ENCODE measurements at regions not wholly inside any gene's neighbourhood (a gene's known extent, or its start where the extent isn't known, plus 50 kb on each side); places are given as distances from the start of the nearest gene placed in this dataset.
A peak's percentile ranks its signal among the peaks of the same experiment; 100 is the strongest.

DNA sequence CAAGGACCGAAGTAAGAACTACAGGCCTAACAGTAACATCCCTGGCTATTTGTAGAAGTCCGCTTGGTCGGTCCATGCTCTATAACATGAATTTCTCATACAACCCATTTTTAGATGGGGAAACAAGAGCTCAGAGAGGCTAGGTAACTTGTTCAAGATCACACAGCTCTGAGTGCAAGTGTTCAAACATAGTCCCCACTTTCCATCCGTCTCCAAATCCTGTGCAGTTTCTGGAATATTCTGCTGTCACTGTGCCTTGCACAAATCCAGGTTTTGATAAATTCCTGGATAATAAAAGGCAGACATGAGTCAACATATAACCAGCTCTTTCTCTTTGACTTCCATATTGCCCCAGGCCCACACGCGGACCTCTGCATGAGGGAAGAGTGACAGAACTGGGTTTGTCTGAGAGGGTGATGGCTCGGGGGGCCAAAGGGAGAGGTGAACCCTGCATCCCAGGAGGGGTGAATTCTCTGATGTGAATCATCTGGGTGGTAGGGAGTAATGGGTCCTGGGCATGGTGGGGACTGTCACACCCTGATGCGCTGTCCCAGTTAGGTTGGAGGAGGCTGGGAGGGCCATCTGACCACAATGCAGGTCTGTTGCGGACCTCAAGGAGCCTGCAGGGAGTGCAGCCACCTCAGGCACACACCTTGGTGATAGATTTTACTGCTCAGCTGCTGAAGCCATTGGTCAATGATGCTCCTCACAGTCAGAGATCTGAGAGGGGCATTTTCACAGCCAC, 162.2 kb downstream of the SMAD6 start (continued):
- TF ChIP-seq ARID1B (IDR thresholded peaks at IDR 0.05) (no peak), FOXP4 (CRISPR knock-in tag; IDR thresholded peaks at IDR 0.05; ENCODE audit: borderline replicate concordance) (no peak), EP300 (IDR thresholded peaks at IDR 0.05; ENCODE audit: low read length) (no peak), BCOR (IDR thresholded peaks at IDR 0.05) (peak; percentile 34; the same call in 1 of the 2 replicates)

DNA sequence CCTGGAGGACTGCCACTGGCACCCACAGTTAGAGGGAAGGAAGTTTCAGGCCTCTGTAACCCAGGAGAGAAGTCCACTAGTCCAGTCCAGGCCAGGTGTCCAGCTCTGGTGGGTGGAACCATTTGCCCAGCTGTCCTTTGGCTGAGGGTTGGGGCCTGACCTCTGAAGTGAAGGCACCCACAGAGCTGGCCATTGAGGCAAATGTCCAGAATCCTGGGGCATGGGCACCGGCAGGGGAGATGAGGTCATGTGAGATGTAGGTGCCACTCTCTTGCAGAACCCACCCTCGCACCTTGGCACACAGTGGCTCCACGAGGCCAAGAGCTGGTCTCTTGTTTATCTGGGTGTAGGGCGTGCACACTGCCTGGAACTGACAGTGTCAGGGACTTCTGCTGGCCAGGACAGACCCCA, 162.8 kb downstream of the SMAD6 start:
- Histone ChIP-seq H4K20me1 (replicated peaks; ENCODE audit: control insufficient read depth, insufficient read depth, low read length) (no peaks in the 10 kb centered on the region), H3K4me1 (replicated peaks in 1 of 2; ENCODE audit: control insufficient read depth in 2 of 2, insufficient read depth in 2 of 2, low read length in 2 of 2) (peaks cover 0 to 13% of the 10 kb centered on the region in 2 experiments; a peak in 3 of 5 replicates), H2AFZ (ENCODE audit: low read depth, low read length) (no peak overlapping the region), H3K9me3 (replicated peaks; ENCODE audit: control insufficient read depth, insufficient read depth, low read depth, low read length) (no peaks in the 10 kb centered on the region), H3K9ac (ENCODE audit: insufficient read depth in 1 of 2, low read depth in 2 of 2, low read length in 2 of 2) (no peak overlapping the region), H3K79me2 (ENCODE audit: control insufficient read depth, insufficient read depth, low read length) (no peaks in the 10 kb centered on the region), H3K4me3 (no peak overlapping the region), H3K36me3 (ENCODE audit: control insufficient read depth, insufficient read depth, low read length) (no peaks in the 10 kb centered on the region), H3K4me2 (ENCODE audit: insufficient read depth, low read length) (no peak overlapping the region), H3K27me3 (ENCODE audit: control insufficient read depth in 2 of 2, insufficient read depth in 2 of 2, low read length in 2 of 2) (peaks cover 0 to 5% of the 10 kb centered on the region in 2 experiments; a peak in 2 of 5 replicates), H3K27ac (ENCODE audit: extremely low read depth, low read depth, low read length) (no peak overlapping the region), H3K9me1 (ENCODE audit: control insufficient read depth, insufficient read depth, low read length) (no peaks in the 10 kb centered on the region)
- POLR2A ChIA-PET: interaction anchor here (0.7 kb wide), 1 partner anchor 270 kb away, joined by 3 read pairs; no protein-coding TSS in a partner anchor
- 29% methylated on average over 4 of the region's 4 CpGs for WGBS (ENCODE audit: insufficient coverage, low coverage, missing lambda C conversion rate)
- CTCF ChIA-PET (ENCODE audit: low intra/inter-chr PET ratio): no interaction called here
- ATAC-seq: no peak
- BruUV-seq (replicated peaks): no TSS peak
- no peak for FAIRE-seq
- DNase-seq (ENCODE audit: extremely low read depth in 1 of 4, low spot score in 3 of 4): no peak
- in situ Hi-C loops (cut with MboI): no loop called here
- intact Hi-C loops (cut with micrococcal nuclease): loop anchor here (5.0 kb wide), 1 partner anchor 37 kb away; no protein-coding TSS in a partner anchor
- no peak for TF ChIP-seq ZFX (CRISPR knock-in tag; IDR thresholded peaks at IDR 0.05)
- TF ChIP-seq, protein P1, sequence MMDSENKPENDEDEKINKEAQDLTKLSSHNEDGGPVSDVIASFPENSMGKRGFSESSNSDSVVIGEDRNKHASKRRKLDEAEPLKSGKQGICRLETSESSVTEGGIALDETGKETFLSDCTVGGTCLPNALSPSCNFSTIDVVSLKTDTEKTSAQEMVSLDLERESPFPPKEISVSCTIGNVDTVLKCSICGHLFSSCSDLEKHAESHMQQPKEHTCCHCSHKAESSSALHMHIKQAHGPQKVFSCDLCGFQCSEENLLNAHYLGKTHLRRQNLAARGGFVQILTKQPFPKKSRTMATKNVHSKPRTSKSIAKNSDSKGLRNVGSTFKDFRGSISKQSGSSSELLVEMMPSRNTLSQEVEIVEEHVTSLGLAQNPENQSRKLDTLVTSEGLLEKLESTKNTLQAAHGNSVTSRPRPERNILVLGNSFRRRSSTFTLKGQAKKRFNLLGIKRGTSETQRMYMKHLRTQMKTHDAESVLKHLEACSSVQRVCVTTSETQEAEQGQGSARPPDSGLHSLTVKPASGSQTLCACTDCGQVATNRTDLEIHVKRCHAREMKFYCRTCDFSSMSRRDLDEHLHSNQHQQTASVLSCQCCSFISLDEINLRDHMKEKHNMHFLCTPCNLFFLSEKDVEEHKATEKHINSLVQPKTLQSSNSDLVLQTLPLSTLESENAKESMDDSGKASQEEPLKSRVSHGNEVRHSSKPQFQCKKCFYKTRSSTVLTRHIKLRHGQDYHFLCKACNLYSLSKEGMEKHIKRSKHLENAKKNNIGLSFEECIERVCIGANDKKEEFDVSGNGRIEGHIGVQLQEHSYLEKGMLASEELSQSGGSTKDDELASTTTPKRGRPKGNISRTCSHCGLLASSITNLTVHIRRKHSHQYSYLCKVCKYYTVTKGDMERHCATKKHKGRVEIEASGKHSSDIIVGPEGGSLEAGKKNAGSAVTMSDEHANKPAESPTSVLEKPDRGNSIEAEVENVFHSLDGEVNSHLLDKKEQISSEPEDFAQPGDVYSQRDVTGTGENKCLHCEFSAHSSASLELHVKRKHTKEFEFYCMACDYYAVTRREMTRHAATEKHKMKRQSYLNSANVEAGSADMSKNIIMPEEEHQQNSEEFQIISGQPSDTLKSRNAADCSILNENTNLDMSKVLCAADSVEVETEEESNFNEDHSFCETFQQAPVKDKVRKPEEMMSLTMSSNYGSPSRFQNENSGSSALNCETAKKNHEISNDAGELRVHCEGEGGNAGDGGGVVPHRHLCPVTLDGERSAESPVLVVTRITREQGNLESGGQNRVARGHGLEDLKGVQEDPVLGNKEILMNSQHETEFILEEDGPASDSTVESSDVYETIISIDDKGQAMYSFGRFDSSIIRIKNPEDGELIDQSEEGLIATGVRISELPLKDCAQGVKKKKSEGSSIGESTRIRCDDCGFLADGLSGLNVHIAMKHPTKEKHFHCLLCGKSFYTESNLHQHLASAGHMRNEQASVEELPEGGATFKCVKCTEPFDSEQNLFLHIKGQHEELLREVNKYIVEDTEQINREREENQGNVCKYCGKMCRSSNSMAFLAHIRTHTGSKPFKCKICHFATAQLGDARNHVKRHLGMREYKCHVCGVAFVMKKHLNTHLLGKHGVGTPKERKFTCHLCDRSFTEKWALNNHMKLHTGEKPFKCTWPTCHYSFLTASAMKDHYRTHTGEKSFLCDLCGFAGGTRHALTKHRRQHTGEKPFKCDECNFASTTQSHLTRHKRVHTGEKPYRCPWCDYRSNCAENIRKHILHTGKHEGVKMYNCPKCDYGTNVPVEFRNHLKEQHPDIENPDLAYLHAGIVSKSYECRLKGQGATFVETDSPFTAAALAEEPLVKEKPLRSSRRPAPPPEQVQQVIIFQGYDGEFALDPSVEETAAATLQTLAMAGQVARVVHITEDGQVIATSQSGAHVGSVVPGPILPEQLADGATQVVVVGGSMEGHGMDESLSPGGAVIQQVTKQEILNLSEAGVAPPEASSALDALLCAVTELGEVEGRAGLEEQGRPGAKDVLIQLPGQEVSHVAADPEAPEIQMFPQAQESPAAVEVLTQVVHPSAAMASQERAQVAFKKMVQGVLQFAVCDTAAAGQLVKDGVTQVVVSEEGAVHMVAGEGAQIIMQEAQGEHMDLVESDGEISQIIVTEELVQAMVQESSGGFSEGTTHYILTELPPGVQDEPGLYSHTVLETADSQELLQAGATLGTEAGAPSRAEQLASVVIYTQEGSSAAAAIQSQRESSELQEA (IDR thresholded peaks at IDR 0.05; ENCODE audit: low read depth): no peak
